Fibroblast of lung (primary cell): ENCODE measurements at regions not wholly inside any gene's neighbourhood (a gene's known extent, or its start where the extent isn't known, plus 50 kb on each side); places are given as distances from the start of the nearest gene placed in this dataset.
"Not testable (repeated sequence)": the region's sequence is repeated elsewhere in the genome, so short reads cannot be mapped to it uniquely, and the experiment has no call there.

Experiments
- EZH2 ChIP-seq: IDR thresholded peaks from 2 replicates; pipeline ENCODE4 v1.5.1; 2012; ENCODE audit warnings: low read length, control low read depth, mild to moderate bottlenecking; ENCODE audit errors: missing control alignments
- TF ChIP-seq, protein P1 (sequence below), 2 donors: IDR thresholded peaks in 1 of 2; conservative IDR thresholded peaks in 1 of 2; 1 replicate in 1 of 2; 2 replicates in 1 of 2; pipeline ENCODE4 v1.5.1; 2011 to 2012; ENCODE audit warnings: low read length in 2 of 2, control low read depth in 1 of 2, inconsistent platforms in 1 of 2, low read depth in 1 of 2, mild to moderate bottlenecking in 1 of 2

DNA sequence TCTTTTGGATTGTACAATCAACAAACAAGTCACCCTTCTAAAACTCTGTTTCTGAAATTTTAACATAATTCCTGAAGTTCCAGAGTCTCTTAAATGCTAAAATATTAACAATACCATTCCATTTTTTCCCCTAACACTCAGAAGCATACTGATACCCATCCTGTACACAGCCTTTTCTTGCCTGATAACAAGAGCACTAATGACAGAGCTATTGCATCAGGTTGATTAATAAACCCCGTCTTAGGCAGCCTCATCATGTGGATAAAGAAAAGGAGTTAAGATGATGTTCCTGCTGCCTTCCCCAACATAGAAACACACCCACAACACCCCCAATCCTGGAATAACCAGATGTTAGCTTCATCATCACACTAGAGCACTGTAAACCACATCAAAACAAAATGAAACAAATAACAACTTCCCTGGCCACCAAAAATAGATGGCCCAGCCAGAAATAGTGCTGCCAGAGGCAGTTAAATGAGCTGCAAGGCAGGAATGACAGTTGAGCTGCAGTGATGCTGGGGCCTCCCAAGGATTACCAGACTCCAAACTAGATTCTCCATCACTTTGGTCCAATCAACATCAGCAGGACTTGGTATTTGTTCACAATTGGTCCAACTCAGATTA, 93.8 kb upstream of the NBPF26 start:
- TF ChIP-seq, protein P1, sequence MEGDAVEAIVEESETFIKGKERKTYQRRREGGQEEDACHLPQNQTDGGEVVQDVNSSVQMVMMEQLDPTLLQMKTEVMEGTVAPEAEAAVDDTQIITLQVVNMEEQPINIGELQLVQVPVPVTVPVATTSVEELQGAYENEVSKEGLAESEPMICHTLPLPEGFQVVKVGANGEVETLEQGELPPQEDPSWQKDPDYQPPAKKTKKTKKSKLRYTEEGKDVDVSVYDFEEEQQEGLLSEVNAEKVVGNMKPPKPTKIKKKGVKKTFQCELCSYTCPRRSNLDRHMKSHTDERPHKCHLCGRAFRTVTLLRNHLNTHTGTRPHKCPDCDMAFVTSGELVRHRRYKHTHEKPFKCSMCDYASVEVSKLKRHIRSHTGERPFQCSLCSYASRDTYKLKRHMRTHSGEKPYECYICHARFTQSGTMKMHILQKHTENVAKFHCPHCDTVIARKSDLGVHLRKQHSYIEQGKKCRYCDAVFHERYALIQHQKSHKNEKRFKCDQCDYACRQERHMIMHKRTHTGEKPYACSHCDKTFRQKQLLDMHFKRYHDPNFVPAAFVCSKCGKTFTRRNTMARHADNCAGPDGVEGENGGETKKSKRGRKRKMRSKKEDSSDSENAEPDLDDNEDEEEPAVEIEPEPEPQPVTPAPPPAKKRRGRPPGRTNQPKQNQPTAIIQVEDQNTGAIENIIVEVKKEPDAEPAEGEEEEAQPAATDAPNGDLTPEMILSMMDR (conservative IDR thresholded peaks at IDR 0.05 in 1 of 2, IDR thresholded peaks at IDR 0.05 in 1 of 2; ENCODE audit: low read depth in 1 of 2, low read length in 2 of 2) = not testable (repeated sequence)
- not testable (repeated sequence) for TF ChIP-seq EZH2
